Gastrocnemius medialis (tissue), 4 donors: ENCODE measurements at regions not wholly inside any gene's neighbourhood (a gene's known extent, or its start where the extent isn't known, plus 50 kb on each side); places are given as distances from the start of the nearest gene placed in this dataset.

Source experiments
- POLR2A ChIP-seq, 2 donors: fragments of 450-650 bp; IDR thresholded peaks; one replicate each; pipeline ENCODE4 v1.6.1; 2017; ENCODE audit warnings: antibody characterized with exemption in 2 of 2, mild to moderate bottlenecking in 2 of 2, moderate library complexity in 2 of 2
- TF ChIP-seq, protein P1 (sequence below), 5 experiments: fragments of 450-650 bp in 3 of 5; fragments of 200-600 bp in 2 of 5; sonication (generic) in 2 of 5; IDR thresholded peaks in 4 of 5; conservative IDR thresholded peaks in 1 of 5; 1 replicate in 4 of 5; 2 replicates in 1 of 5; pipeline ENCODE4 v1.5.1; 2016 to 2019; ENCODE audit warnings: antibody characterized with exemption in 5 of 5, mild to moderate bottlenecking in 3 of 5, moderate library complexity in 3 of 5

- TF ChIP-seq, protein P1, sequence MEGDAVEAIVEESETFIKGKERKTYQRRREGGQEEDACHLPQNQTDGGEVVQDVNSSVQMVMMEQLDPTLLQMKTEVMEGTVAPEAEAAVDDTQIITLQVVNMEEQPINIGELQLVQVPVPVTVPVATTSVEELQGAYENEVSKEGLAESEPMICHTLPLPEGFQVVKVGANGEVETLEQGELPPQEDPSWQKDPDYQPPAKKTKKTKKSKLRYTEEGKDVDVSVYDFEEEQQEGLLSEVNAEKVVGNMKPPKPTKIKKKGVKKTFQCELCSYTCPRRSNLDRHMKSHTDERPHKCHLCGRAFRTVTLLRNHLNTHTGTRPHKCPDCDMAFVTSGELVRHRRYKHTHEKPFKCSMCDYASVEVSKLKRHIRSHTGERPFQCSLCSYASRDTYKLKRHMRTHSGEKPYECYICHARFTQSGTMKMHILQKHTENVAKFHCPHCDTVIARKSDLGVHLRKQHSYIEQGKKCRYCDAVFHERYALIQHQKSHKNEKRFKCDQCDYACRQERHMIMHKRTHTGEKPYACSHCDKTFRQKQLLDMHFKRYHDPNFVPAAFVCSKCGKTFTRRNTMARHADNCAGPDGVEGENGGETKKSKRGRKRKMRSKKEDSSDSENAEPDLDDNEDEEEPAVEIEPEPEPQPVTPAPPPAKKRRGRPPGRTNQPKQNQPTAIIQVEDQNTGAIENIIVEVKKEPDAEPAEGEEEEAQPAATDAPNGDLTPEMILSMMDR (IDR thresholded peaks at IDR 0.05 in 4 of 5, conservative IDR thresholded peaks at IDR 0.05 in 1 of 5), result no peak
- TF ChIP-seq POLR2A (IDR thresholded peaks at IDR 0.05), result no peak
These were observed 300.1 kb downstream of the TMEM167A start for GRCh38 chr5:82777106-82777505.
